ENCODE measurements at regions not wholly inside any gene's neighbourhood (a gene's known extent, or its start where the extent isn't known, plus 50 kb on each side); places are given as distances from the start of the nearest gene placed in this dataset.

DNA sequence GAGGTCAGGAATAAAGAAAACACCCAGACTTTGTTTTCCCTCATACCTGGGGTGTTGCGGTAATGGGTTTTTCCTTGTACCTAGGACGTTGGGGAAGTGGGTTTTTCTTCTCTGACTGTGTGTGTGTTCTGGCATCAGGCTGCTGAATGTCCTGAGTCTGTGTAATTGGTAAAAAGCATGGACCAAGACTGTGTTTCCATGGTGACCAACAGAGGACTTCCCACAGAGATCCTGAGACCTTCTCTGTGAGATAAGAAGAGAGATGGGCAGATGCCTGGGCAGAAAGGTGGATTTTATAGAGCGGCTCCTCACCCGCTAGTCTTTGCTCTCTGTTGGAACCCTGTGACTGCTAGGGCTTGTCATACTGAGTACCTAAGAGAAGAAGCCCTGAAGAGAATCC lies 135.4 kb upstream of the GGTLC1 start:
- Mint-ChIP-seq H3K27me3 (ENCODE audit: low read depth in 3 of 3) (peaks cover 2 to 4% (median 3%) of the 10 kb centered on the region in 3 donors), H3K4me1 (peaks cover 0 to 7% of the 10 kb centered on the region in 2 donors), H3K36me3 (no peaks in the 10 kb centered on the region), H3K9me3 (no peaks in the 10 kb centered on the region), H3K27ac (peak overlapping the region in 1 of 6 donors; percentile 2), H3K4me3 (no peak overlapping the region)
- DNase-seq: no peak

DNA sequence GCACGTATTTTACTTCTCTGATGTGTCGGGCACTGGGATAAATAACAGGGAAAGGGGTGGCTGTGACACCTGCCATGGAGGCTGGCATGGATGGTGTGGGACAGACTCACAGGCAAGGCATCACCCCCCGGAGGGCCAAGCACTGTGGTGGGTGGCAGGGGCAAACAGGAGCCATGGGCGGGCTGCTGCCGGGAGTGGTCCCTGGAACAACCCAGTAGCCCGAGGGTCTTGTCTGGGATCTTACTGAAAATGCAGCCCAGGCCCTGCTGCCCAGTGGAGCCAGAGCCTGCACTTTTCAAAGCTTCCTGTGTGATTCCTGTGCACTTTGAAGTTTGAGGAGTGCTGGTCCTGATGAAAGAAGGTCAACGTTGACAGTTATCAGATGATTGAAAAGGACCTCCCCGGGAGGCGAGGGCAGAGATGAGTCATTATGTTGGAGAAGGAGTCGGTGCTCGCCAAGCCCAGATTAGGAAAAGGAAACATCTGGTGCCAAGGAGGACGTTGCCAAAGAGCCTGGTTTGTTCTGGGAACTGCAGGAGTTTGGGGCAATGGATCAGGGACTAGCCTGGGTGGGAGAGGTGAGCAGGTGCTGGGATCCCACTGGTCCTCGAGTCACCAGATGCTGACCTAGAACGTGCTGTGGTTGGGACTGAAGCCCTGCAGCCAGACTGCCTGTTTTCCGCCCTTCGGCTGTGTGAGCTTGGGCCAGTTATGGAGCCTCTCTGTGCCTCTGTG lies 130.0 kb upstream of the GGTLC1 start:
- no peak overlapping the region for H3K27ac Mint-ChIP-seq
- H3K36me3 Mint-ChIP-seq: no peaks in the 10 kb centered on the region
- peaks cover 5 to 10% (median 7%) of the 10 kb centered on the region in 3 donors for H3K27me3 Mint-ChIP-seq (ENCODE audit: low read depth in 3 of 3)
- peaks cover 0 to 2% (median 0%) of the 10 kb centered on the region in 6 donors for H3K9me3 Mint-ChIP-seq
- no peak for DNase-seq
- H3K4me1 Mint-ChIP-seq: peaks cover 0 to 7% of the 10 kb centered on the region in 2 donors
- H3K4me3 Mint-ChIP-seq: no peak overlapping the region

DNA sequence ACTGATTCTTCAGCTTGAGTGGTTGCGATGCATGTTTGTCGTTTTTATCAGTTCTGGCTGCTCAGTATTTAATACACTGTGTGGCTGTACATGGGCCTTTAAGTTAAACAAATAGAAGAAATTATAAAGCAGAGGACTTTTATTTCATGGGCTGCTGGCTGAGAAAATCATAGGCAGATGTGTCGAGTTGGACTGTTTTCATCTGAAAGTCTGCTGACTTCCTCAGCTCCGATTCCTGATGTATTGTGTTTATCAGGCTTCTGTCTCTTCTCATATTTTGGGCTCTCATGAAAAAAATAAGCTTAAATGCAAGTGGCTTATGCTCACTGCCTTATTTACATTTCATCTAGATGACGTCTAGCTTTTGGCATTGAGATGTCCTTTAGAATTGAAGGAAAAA lies 129.5 kb upstream of the GGTLC1 start:
- Mint-ChIP-seq H3K4me3 (no peak overlapping the region), H3K9me3 (peaks cover 0 to 2% (median 0%) of the 10 kb centered on the region in 6 donors), H3K36me3 (no peaks in the 10 kb centered on the region), H3K27ac (no peak overlapping the region), H3K4me1 (peaks cover 0 to 2% of the 10 kb centered on the region in 2 donors), H3K27me3 (ENCODE audit: low read depth in 3 of 3) (peaks cover 5 to 8% (median 7%) of the 10 kb centered on the region in 3 donors)
- no peak for DNase-seq

DNA sequence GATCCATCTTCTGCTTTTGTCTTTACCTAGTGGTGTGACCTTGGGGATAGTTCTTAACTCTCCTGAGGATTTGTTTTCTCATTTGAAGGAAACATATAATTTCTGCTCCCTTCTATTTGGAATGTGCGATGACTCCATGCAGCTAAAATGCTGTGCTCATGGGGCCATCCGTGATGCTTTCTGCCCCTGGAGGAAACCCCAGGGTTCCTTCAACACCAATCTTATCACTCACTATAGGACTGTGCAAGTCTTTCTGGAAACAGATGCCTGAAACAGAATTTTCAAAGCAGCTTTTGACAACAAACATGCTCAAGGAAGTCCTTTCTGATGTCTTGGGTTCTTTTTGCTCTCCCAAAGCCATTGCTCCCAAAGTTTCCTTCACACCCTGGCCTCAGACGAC lies 128.8 kb upstream of the GGTLC1 start:
- H3K27ac Mint-ChIP-seq: no peak overlapping the region
- peaks cover 5 to 8% (median 7%) of the 10 kb centered on the region in 3 donors for H3K27me3 Mint-ChIP-seq (ENCODE audit: low read depth in 3 of 3)
- peaks cover 0 to 2% of the 10 kb centered on the region in 2 donors for H3K4me1 Mint-ChIP-seq
- H3K36me3 Mint-ChIP-seq: no peaks in the 10 kb centered on the region
- no peak overlapping the region for H3K4me3 Mint-ChIP-seq
- H3K9me3 Mint-ChIP-seq: peaks cover 0 to 2% (median 0%) of the 10 kb centered on the region in 6 donors
- DNase-seq: no peak

DNA sequence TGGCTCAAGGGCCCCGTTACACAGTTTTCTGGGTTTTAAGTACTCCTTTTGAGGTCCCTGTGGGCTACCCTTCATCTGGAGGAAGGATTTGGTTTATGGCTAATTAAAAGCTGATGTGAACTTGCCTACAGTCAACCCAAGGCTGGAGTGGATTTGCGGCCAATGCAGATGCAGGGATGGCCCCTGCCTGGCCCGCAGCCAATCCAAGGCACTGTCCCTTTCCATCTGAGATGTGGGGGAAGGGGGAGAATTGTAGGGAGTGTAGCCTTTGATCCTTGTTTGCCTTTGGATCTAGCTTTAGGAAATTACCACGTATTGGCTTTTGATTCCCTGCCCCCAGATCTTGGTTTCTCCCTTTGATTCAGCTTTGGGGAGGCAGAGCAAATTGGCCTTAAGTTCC lies 128.0 kb upstream of the GGTLC1 start:
- peaks cover 5 to 8% (median 7%) of the 10 kb centered on the region in 3 donors for H3K27me3 Mint-ChIP-seq (ENCODE audit: low read depth in 3 of 3)
- no peak for DNase-seq
- H3K36me3 Mint-ChIP-seq: no peaks in the 10 kb centered on the region
- no peak overlapping the region for H3K27ac Mint-ChIP-seq
- H3K4me1 Mint-ChIP-seq: peaks cover 0 to 2% of the 10 kb centered on the region in 2 donors
- no peak overlapping the region for H3K4me3 Mint-ChIP-seq
- H3K9me3 Mint-ChIP-seq: peaks cover 0 to 2% (median 0%) of the 10 kb centered on the region in 6 donors

DNA sequence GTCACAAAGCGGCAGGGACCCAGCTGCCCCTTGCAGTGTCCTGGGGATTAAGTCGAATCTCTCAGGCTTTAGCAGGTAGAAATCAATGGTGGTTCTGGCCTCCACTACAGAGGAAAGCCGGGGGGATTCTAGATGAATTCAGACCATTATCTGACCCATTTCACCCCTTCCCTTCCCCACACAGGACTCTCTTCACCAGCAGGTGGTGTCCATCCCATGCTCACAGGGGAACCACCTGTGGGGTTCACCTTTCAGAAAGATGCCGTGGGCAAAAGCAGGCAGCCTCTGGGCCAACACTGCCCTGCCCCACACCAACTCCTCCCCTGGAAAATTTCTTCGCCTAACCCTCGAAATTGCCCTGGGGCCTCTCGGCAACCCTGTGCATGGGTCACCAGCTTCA lies 123.8 kb upstream of the GGTLC1 start:
- Mint-ChIP-seq H3K27me3 (ENCODE audit: low read depth in 3 of 3) (peaks cover 2 to 4% (median 3%) of the 10 kb centered on the region in 3 donors), H3K9me3 (peaks cover 0 to 2% (median 0%) of the 10 kb centered on the region in 6 donors), H3K36me3 (no peaks in the 10 kb centered on the region), H3K27ac (no peak overlapping the region), H3K4me3 (no peak overlapping the region), H3K4me1 (peaks cover 0 to 2% of the 10 kb centered on the region in 2 donors)
- no peak for DNase-seq

DNA sequence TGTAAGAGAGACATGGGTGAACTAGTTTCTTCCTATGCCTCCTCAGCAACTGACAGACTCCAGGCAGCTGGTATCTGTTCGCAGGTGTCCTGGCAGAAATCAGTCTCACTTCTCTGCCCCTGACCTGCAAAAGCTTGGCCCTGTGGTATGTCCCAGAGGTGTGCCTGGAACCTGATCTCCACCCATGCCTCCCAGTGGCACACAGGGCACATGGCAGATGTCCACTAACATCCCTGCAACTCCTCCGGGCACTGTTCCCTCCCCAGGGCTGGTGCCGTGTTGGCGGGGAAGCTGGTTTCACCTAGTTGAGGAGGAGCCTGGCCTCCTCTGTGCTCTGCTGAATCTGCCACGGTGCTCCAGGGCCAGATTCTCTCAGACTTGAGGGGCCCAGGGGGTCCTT lies 123.3 kb upstream of the GGTLC1 start:
- no peak overlapping the region for H3K4me3 Mint-ChIP-seq
- peaks cover 0 to 2% of the 10 kb centered on the region in 2 donors for H3K4me1 Mint-ChIP-seq

DNA sequence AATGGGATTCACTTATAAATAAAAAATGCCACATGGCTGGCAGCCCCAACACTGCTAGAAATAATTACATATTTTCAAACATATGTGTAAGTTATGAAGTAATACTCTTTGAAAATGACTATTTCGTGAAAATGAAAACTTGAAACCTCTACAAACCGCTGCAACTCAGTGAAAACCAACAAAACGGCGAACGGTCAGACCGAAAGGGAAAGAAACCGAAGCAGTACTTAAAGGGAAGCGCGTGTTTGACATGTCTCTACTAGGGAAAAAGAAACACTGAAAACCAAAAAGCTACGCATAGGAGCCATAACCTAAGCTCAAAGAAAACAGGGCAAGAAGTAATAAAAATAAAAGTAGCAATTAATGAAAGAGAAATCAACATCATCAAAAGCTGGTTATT lies 121.0 kb upstream of the GGTLC1 start:
- peak in 1 of 3 donors; percentile 46 for DNase-seq
- Mint-ChIP-seq H3K4me3 (peak overlapping the region in 1 of 5 donors; percentile 87), H3K36me3 (no peaks in the 10 kb centered on the region), H3K27ac (peak overlapping the region in 2 of 6 donors; percentile 93 to 95), H3K4me1 (no peaks in the 10 kb centered on the region), H3K27me3 (ENCODE audit: low read depth in 3 of 3) (peaks cover 0 to 3% (median 0%) of the 10 kb centered on the region in 3 donors), H3K9me3 (no peaks in the 10 kb centered on the region)

More for the DNA sequence above, 123.3 kb upstream of the GGTLC1 start:
- Mint-ChIP-seq H3K27me3 (ENCODE audit: low read depth in 3 of 3) (peaks cover 0 to 3% (median 2%) of the 10 kb centered on the region in 3 donors), H3K36me3 (no peaks in the 10 kb centered on the region), H3K27ac (no peak overlapping the region), H3K9me3 (peaks cover 0 to 2% (median 0%) of the 10 kb centered on the region in 6 donors)
- no peak for DNase-seq

DNA sequence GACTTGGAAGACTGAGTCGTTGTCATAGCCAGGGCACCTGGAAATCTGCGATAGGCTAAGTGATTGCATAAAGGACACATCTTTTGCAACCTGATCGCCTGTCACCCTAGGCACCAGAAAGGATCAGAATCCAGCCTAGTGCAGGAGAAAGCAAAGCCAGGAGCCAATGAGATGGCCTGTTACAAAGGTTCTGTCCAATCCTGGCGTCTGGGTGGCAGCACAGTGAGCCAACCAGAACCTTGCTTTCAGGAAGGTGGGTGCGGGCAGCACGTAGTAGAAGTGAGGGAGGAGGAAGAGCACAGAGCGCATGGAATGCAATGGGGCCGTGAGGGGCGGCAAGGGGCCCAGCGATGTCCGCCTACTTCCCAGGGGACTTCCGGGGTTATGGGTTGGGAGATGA lies 120.4 kb upstream of the GGTLC1 start:
- DNase-seq: peak in 1 of 3 donors; percentile 76
- peak overlapping the region in 2 of 6 donors; percentile 93 to 95 for H3K27ac Mint-ChIP-seq
- no peaks in the 10 kb centered on the region for H3K36me3 Mint-ChIP-seq
- no peaks in the 10 kb centered on the region for H3K9me3 Mint-ChIP-seq
- H3K4me3 Mint-ChIP-seq: peak overlapping the region in 1 of 5 donors; percentile 87
- H3K27me3 Mint-ChIP-seq (ENCODE audit: low read depth in 3 of 3): peaks cover 0 to 3% (median 0%) of the 10 kb centered on the region in 3 donors
- H3K4me1 Mint-ChIP-seq: no peaks in the 10 kb centered on the region

DNA sequence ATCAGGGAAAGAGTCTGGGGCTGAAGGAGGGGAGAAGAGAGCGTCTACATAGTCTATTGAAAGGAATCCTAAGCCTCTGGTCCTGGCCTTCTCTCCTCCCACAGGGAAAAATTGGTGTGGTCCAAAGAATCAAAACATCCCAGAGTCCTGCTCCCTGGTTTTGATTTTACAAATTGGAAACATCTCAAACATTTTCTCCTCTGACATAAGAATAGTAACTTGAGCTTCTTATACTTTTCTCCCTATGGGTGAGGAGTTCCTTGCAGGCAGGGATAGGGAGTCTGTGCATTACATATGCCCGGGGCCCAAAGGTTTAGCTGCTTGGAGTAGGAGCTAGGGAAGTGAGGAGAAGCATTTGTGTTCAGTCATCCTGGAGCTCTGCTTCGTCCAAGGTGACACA lies 120.0 kb upstream of the GGTLC1 start:
- Mint-ChIP-seq H3K4me1 (no peaks in the 10 kb centered on the region), H3K27me3 (ENCODE audit: low read depth in 3 of 3) (peaks cover 0 to 3% (median 0%) of the 10 kb centered on the region in 3 donors), H3K4me3 (peak overlapping the region in 1 of 5 donors; percentile 87), H3K9me3 (no peaks in the 10 kb centered on the region), H3K27ac (peak overlapping the region in 2 of 6 donors; percentile 93 to 95), H3K36me3 (no peaks in the 10 kb centered on the region)
- DNase-seq: no peak

DNA sequence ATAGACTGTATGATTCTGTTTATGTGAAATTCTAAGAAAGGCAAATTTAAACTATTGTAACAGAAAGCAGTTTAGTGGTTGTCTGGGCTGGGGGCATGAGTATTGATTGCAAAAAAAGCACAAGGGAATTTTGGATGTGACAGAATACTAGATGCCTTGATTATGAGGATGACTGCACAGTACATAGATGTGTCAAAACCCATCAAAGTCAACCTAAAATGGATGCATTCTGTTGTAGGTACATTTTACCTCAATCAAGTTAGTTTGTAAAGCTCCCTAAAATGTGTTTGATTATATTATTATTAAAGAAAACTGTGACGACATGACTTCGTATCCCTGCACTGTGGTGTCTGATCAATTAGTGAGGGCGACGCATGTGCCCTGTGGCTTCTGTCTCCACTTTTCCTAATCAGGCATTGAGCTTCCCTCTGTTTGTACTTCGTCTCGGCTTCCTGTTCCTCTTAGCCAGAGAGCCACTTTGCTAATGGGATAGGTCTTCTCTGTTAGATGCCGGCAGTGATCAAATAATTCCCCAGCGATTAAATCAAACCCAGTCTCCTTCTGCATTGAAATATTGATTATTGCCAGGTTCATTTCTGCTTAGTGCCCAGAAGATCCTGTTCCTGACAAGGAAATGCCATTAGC lies 118.3 kb upstream of the GGTLC1 start:
- H3K4me1 Mint-ChIP-seq: peaks cover 0 to 1% of the 10 kb centered on the region in 2 donors

DNA sequence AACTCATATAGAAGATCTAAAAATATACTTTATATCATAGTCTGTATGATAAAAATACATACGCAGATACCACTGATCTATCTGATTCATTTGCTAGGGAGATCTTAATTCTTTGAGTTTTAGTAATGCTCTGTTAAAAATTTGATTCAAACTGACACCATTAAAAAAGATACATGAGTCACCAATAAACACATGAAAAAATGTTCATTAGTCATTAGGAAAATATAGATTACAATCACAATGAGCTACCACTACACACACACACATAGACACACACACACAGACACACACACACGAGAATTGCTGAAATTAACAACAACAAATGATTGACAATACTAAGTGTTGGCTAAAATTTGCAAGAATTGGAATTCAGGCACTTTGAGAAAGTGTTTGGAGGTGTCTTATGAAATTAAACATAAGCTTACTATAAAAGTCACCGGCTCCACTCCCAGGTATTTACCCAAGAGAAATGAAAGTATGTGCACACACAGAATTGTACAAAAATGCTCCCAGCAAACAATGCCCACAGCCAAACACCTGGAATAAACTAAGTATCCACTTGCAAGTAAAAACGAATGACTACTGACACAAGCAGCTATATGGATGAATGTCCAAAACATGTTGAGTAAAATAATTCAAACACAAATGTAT lies 117.7 kb upstream of the GGTLC1 start:
- Mint-ChIP-seq H3K4me3 (no peak overlapping the region), H3K27me3 (ENCODE audit: low read depth in 3 of 3) (peaks cover 0 to 8% (median 0%) of the 10 kb centered on the region in 3 donors), H3K4me1 (peaks cover 0 to 1% of the 10 kb centered on the region in 2 donors), H3K27ac (no peak overlapping the region), H3K36me3 (no peaks in the 10 kb centered on the region), H3K9me3 (no peaks in the 10 kb centered on the region)
- DNase-seq: no peak

More for the DNA sequence above, 118.3 kb upstream of the GGTLC1 start:
- Mint-ChIP-seq H3K9me3 (no peaks in the 10 kb centered on the region), H3K4me3 (no peak overlapping the region), H3K36me3 (no peaks in the 10 kb centered on the region), H3K27me3 (ENCODE audit: low read depth in 3 of 3) (peaks cover 0 to 8% (median 0%) of the 10 kb centered on the region in 3 donors), H3K27ac (no peak overlapping the region)
- no peak for DNase-seq

DNA sequence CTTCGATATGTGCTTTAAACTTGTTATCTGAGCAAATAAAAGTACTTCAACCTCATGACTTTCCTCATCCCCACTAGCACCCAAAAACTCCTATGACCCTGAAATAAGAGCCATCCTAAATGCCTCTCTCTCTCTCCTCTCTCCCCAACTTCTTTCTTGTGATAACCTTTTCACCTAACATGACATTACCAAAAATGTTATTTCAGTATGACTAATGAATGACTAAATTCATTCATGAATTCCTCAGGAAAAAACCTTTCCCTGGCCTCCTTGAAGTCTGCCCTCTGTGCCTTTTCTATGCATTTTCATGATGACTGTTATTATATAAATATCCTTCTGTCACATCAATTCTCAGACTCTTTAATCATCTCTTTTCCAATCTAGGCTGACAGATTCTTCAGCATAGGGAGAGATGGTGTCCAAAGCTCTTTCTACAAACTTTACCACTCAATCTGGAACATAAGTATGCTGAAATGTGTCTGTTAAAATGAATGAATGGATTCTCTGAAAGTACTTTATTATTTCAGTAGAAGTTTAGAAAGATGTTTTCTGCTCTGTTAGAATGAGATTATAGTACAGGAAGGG lies 114.3 kb upstream of the GGTLC1 start:
- peak overlapping the region in 3 of 6 donors; percentile 33 to 41 (median 36) for H3K27ac Mint-ChIP-seq

More for the DNA sequence above, 114.3 kb upstream of the GGTLC1 start:
- no peak overlapping the region for H3K4me3 Mint-ChIP-seq
- no peaks in the 10 kb centered on the region for H3K9me3 Mint-ChIP-seq
- H3K27me3 Mint-ChIP-seq (ENCODE audit: low read depth in 3 of 3): peaks cover 0 to 4% (median 0%) of the 10 kb centered on the region in 3 donors
- DNase-seq: no peak
- H3K4me1 Mint-ChIP-seq: peaks cover 10 to 17% of the 10 kb centered on the region in 2 donors
- H3K36me3 Mint-ChIP-seq: no peaks in the 10 kb centered on the region
